Mammary epithelial cell (primary cell): ENCODE measurements at regions not wholly inside any gene's neighbourhood (a gene's known extent, or its start where the extent isn't known, plus 50 kb on each side); places are given as distances from the start of the nearest gene placed in this dataset.

ENCODE experiments used
- CTCF ChIP-seq, 2 donors: IDR thresholded peaks in 1 of 2; conservative IDR thresholded peaks in 1 of 2; 2 replicates each; pipeline ENCODE4 v1.5.1; 2011 to 2012; ENCODE audit warnings: inconsistent platforms in 2 of 2, low read length in 2 of 2, mild to moderate bottlenecking in 2 of 2, control low read depth in 1 of 2, low read depth in 1 of 2; ENCODE audit not compliant: insufficient read depth in 1 of 2; ENCODE audit errors: extremely low read depth in 1 of 2
- EZH2 ChIP-seq: IDR thresholded peaks from 2 replicates; pipeline ENCODE4 v1.6.1; 2012; ENCODE audit warnings: low read length, inconsistent platforms, borderline replicate concordance

- TF ChIP-seq CTCF (conservative IDR thresholded peaks at IDR 0.05 in 1 of 2, IDR thresholded peaks at IDR 0.05 in 1 of 2; ENCODE audit: extremely low read depth in 1 of 2, insufficient read depth in 1 of 2, low read depth in 1 of 2, low read length in 2 of 2) (no peak), EZH2 (no peak)
Measured at GRCh38 chrX:104513162-104513561, 52.8 kb upstream of the IL1RAPL2 start.
